Adrenal gland (tissue), 5 donors: ENCODE measurements at regions not wholly inside any gene's neighbourhood (a gene's known extent, or its start where the extent isn't known, plus 50 kb on each side); places are given as distances from the start of the nearest gene placed in this dataset.

Experiments
- CTCF ChIP-seq, 6 experiments: fragments of 450-650 bp in 4 of 6; fragments of 200-600 bp in 2 of 6; sonication (generic) in 1 of 6; IDR thresholded peaks; 1 replicate in 5 of 6; 2 replicates in 1 of 6; pipeline versions ENCODE4 v1.5.1 to v1.8.0; 2016 to 2021; ENCODE audit warnings: antibody characterized with exemption in 6 of 6, mild to moderate bottlenecking in 2 of 6, moderate library complexity in 1 of 6
- POLR2A ChIP-seq, 2 donors: fragments of 450-650 bp; IDR thresholded peaks; one replicate each; pipeline ENCODE4 v1.6.1; 2017; ENCODE audit warnings: antibody characterized with exemption in 2 of 2, mild to moderate bottlenecking in 2 of 2, moderate library complexity in 1 of 2
- donor health status: DM: no; HTN: no; CAD: no.

- TF ChIP-seq CTCF (IDR thresholded peaks at IDR 0.05) (no peak), POLR2A (IDR thresholded peaks at IDR 0.05) (no peak)
Observed at GRCh38 chr3:194973366-194974000, 287.8 kb downstream of the FAM43A start.
